ENCODE measurements at regions not wholly inside any gene's neighbourhood (a gene's known extent, or its start where the extent isn't known, plus 50 kb on each side); places are given as distances from the start of the nearest gene placed in this dataset.
"Not testable (repeated sequence)": the region's sequence is repeated elsewhere in the genome, so short reads cannot be mapped to it uniquely, and the experiment has no call there.

DNA sequence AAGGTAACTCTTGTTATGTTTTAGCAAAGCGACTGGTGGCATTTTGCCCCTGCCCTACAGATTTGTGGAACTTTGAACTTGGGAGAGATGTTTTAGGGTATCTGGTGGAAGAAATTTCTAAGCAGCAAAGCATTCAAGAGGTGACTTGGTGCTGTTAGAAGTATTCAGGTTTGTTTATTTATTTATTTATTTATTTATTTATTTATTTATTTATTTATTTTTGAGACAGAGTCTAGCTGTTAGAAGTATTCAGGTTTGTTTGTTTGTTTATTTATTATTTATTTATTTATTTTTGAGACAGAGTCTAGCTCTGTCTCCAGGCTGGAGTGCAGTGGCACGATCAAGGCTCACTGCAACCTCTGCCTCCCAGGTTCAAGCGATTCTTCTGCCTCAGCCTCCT, 89.8 kb upstream of the DDHD1 start:
- not testable (repeated sequence) for FAIRE-seq

DNA sequence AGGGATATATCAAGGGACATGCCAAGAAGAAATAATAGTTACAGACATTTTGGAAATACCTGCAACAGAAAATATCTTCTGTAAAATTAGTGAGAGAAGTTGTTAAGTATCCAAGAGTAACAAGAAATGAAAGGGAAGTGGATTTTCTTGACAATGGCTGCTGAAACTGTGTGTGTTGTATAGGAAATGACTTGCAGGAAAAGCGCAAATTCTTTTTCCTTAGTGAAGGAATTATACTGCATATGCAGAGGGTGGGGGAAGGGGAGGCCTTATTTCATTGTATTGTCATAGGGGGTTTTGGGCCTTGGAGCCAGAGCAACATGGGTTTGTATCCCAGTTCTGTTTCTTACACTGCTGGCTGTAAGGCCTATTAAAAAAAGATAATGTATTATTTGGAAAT, 84.4 kb upstream of the DDHD1 start:
- no peak for FAIRE-seq

DNA sequence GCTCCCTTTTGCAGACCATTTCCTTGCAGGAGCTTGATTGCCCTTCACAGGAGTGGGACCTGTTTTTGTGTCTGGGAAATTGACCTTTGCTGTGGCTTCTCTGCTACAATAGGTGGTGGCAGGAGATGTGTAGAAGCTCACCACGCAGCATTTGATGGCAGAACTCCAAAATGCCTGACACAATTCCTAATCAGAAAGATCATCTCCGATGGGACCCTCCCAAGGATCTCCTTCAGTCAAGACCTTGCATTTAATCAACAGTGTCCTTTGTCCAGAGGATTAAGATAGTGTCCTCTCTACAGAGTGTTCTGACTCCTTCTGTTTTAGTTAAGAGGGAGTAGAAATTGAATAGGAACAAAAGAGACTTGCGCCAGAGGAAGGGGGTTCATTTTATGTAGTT, 83.6 kb upstream of the DDHD1 start:
- FAIRE-seq = no peak

DNA sequence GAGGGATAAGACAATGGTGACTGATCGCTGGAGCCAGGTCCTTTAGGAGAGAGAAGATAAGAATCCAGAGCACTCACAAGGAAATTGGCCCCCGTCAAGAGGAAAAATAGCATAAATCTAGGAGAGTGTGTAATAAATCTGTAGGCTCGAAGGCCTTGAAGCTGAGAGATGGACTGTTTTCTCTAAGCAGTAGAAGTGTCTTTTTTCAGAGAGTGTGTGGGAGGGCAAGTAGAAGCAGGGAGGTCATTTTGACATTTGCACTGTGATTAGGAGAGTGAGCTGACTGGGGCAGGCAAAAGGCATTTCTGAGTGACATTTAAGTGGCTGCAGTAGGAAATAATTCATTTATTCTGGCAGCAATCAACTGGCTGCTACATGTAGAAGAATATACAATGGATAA, 78.0 kb upstream of the DDHD1 start:
- FAIRE-seq = no peak

DNA sequence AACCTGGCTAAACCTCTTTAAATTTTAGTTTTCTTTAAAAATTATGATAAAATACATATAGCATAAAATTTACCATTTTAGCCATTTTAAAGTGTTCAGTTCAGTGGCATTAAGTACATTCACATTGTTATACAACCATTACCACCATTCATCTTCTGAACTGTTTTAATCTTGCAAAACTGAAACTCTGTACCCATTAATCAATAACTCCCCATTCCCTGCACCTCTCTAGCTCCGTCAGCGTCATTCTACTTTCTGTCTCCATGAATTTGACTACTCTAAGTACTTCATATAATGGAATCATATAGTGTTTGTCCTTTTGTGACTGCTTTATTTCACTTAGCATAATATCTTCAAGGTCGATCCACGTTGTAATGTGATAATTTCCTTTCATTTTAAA, 75.8 kb upstream of the DDHD1 start:
- FAIRE-seq = no peak

DNA sequence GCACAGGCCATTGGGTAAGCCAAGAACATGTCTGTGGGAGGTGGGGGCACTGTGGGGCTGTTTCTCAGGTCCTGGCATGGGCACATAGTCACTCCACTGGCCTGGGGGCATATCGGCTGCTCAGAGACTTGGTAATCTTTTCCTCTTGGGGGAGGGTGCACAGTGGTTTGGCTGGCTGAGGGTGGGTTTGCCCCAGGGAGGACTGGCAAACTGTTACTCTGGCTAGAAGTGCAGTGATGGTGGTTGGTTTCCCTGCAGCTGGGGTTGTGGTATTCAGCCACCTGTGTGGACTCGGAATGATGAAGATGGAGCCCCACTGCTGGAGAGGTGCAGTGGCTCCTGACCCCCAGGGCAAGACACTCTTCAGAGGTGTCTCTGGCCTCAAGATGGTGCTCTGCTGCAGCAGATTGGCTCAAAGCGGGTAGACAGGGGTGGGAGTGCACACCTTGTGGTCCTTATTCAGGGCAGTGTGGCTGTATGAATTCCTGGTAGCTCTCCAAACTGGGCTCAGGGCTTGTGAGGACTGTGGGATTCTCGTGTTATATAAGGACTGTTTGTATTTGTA, 74.1 kb upstream of the DDHD1 start:
- no peak for FAIRE-seq

DNA sequence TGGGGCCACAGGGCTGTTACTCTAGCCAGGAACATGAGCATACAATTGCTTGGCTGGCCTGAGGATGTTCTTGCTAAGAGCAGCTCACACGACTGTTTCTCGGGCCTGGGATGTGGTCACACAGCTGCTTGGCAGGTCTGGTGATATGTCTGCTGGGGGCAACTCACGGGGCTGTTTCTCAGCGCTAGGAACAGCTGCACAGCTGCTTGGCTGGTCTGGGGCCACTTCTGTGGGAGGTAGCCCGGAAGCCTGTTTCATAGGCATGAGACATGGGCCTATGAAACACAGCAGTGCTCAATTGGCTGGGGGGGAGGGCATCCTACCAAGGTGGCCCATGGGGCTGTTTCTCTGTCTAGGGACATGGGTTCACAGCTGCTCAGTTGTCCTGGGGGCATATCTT, 73.4 kb upstream of the DDHD1 start:
- FAIRE-seq = no peak

DNA sequence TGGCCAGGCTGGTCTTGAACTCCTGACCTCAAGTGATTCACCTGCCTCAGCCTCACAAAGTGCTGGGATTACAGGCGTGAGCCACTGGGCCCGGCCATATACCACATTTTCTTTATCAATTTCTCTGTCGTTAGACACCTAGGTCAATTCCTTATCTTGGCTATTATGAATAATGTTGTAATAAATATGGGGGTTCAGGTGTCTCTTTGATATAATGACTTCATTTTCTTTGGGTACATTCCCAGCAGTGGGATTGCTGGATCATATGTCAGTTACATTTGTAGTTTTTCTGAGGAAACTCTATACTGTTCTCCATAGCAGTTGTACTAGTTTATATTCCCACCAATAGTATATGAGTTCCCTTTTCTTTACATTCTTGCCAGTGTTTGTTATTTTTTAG, 67.8 kb upstream of the DDHD1 start:
- no peak for FAIRE-seq

DNA sequence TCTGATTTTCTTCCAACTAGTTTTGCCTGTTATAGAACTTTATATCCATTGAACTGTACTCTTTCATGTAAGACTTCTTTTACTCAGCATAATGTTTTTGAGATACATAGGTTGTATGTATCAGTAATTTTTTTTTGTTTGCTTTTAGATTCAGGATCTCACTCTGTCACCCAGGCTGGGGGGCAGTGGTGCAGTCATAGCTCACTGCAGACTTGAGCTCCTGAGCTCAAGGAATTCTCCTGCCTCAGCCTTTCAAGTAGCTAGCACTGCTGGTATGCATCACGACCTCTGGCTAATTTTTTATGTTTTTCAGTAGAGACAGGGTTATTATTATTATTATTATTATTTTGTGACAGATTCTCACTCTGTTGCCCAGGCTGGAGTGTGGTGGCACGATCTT, 65.0 kb upstream of the DDHD1 start:
- no peak for FAIRE-seq

DNA sequence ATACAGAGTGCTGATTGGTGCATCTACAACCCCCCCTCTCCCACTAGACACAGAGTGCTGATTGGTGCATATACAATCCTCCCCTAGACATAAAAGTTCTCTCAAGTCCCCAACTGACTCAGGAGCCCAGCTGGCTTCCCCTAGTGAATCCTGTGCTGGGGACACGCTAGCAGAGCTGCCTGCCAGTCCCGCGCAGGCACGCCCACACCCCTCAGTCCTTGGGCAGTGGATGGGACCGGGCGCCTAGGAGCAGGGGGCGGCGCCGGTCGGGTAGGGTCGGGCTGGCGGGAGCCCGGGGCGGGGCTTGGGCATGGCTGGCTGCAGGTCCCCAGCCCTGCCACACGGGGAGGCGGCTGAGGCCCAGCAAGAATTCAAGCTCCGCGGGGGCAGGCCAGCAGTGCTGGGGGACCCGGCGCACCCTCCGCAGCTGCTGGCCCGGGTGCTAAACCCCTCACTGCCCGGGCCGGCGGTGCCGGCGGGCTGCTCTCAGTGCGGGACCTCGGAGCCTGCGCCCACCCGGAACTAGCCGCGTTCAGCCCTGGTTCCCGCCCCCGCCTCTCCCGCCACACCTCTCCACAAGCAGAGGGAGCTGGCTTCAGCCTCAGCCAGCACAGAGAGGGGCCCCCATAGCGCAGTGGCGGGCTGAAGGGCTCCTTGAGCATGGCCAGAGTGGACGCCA, 64.3 kb upstream of the DDHD1 start:
- no peak for FAIRE-seq

DNA sequence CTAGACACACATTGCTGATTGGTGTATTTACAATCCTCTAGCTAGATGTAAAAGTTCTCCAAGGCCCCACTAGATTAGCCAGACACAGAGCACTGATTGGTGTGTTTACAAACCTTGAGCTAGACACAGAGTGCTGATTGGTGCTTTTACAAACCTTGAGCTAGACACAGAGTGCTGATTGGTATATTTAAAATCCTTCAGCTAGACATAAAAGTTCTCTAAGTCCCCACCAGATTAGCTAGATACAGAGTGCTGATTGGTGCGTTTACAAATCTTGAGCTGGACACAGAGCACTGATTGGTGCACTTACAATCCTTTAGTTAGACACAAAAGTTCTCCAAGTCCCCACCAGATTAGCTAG, 63.8 kb upstream of the DDHD1 start:
- FAIRE-seq = not testable (repeated sequence)

DNA sequence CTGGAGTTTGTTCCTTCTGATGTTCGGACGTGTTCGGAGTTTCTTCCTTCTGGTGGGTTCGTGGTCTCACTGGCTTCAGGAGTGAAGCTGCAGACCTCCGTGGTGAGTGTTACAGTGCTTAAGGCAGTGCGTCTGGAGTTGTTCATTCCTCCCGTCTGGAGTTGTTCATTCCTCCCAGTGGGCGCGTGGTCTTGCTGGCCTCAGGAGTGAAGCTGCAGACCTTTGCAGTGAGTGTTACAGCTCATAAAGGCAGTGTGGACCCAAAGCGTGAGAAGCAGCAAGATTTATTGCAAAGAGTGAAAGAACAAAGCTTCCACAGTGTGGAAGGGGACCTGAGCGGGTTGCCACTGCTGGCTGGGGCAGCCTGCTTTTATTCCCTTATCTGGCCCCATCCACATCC, 63.4 kb upstream of the DDHD1 start:
- FAIRE-seq = not testable (repeated sequence)

DNA sequence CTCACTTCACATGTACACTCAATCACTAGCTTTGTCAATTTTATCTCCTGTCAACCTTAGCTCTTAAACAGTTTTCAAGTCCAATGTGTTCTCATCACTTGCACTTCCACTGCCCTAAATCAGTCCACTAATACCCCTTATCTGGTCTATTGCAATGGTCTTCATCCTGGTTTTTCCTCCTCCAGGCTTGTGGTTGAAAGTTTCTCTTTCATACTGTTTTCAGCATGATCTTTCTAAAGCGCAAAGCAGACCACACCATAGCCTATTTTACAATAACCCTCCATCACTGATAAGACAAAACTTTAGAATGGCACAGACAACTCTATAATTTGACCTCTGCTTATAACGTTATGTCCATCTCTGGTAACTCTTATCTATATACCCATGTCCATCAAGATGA, 62.0 kb upstream of the DDHD1 start:
- no peak for FAIRE-seq

DNA sequence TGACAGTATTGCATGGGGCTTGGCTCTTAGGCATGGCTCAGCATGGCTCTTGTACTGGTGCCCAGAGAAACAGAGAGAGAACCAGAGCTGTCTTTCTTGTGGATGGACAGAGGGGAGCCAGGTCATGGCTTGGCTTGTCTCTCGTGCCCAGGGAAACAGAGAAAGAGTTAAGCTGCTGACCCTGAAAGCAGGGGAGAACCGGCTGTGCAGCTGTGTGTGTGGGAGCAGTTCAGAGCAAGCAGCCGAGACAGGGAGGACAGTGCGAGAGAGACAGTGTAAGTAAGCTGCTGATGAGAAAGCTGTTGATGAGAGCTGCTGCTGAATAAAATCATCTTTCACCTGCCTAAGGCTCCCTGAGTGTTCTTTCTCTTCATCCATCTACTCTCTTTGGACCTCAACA, 61.3 kb upstream of the DDHD1 start:
- FAIRE-seq = no peak

DNA sequence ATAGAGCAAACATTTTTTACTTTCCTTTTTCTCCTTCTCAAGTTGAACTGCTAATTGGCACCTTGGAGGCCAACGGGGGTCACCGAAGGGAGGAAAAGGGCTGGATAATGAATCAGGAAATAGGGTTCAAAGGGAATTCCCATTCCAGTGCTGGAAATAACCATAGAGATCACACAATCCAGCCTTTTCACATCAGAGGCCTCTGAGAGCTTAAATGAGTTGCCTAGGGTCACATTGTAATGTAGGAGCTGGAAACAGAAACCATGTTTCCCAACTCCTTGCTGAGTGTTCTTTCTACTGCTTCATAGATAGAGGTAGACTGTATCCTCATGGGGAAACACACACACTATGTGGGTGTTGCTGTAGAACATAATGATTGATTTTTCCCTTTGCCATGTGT, 60.6 kb upstream of the DDHD1 start:
- FAIRE-seq = no peak

DNA sequence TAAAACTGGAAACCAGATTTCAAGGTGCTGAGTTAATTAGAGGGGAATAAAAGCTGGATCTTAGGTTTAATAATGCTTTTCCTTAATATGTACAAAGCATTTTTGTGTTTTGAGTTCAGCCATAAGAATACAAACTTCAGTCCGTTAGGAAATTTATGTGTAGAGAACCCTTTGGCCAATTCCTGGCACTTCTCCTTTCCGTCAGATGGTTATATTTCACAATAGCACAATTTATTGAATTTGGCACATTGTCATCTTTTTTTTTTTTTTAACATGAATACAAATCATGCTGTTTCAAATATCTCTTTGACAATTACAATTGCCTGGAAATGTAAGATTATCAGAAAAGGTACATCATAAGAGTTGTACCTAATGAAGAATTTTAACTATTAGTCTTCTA, 56.2 kb upstream of the DDHD1 start:
- no peak for FAIRE-seq

All from G401.6 (cell line).